RWPE2 (cell line): ENCODE measurements at regions not wholly inside any gene's neighbourhood (a gene's known extent, or its start where the extent isn't known, plus 50 kb on each side); places are given as distances from the start of the nearest gene placed in this dataset.

Experiments
- ATAC-seq: fragments of 200-7000 bp; cut with Tn5 transposase; 3 replicates; pipeline ENCODE4 v1.9.1; 2021; ENCODE audit warnings: low read depth
- DNase-seq: peaks from one replicate; pipeline ENCODE4 v3.0.0-alpha.2; 2020; ENCODE audit warnings: low spot score
- H3K27ac ChIP-seq: fragments of 450-650 bp; 2 replicates; pipeline ENCODE4 v1.5.1; 2017; ENCODE audit warnings: mild to moderate bottlenecking; ENCODE audit not compliant: poor library complexity, severe bottlenecking
- H3K27me3 ChIP-seq: fragments of 250-450 bp; sonication (Bioruptor Pico); 2 replicates; pipeline ENCODE4 v1.5.1; 2021; ENCODE audit warnings: mild to moderate bottlenecking, moderate library complexity; ENCODE audit not compliant: insufficient read depth, poor library complexity, severe bottlenecking
- H3K36me3 ChIP-seq: fragments of 250-450 bp; sonication (Bioruptor Pico); 2 replicates; pipeline ENCODE4 v1.5.1; 2020; ENCODE audit warnings: low read depth, mild to moderate bottlenecking, moderate library complexity
- H3K4me1 ChIP-seq: fragments of 250-450 bp; sonication (Bioruptor Pico); 2 replicates; pipeline ENCODE4 v1.5.1; 2021; ENCODE audit warnings: mild to moderate bottlenecking, moderate library complexity; ENCODE audit not compliant: insufficient read depth, poor library complexity, severe bottlenecking
- H3K4me3 ChIP-seq: fragments of 250-450 bp; sonication (Bioruptor Pico); 2 replicates; pipeline ENCODE4 v1.5.1; 2021; ENCODE audit warnings: mild to moderate bottlenecking, moderate library complexity; ENCODE audit not compliant: severe bottlenecking
- H3K9me3 ChIP-seq: fragments of 250-450 bp; sonication (Bioruptor Pico); 2 replicates; pipeline ENCODE4 v1.5.1; 2021; ENCODE audit warnings: mild to moderate bottlenecking, moderate library complexity; ENCODE audit not compliant: severe bottlenecking
- CTCF ChIP-seq: fragments of 450-650 bp; IDR thresholded peaks from one replicate; pipeline ENCODE4 v1.5.1; 2017; ENCODE audit warnings: mild to moderate bottlenecking, moderate library complexity; ENCODE audit not compliant: poor library complexity, severe bottlenecking

- ATAC-seq = no peak
- H3K36me3 ChIP-seq = no peaks in the 10 kb centered on the region
- TF ChIP-seq CTCF = no peak
Observed at GRCh38 chr16:79366635-79367034, 233.9 kb downstream of the MAF start.

GRCh38 chr16:79365702-79366101 is 234.8 kb downstream of the MAF start:
- Histone ChIP-seq H3K4me3 (no peak overlapping the region), H3K4me1 (peaks cover 2% of the 10 kb centered on the region), H3K27ac (no peak overlapping the region), H3K9me3 (no peaks in the 10 kb centered on the region), H3K36me3 (no peaks in the 10 kb centered on the region), H3K27me3 (no peaks in the 10 kb centered on the region)
- TF ChIP-seq CTCF = no peak
- ATAC-seq = no peak
- DNase-seq = no peak

More at GRCh38 chr16:79366635-79367034, 233.9 kb downstream of the MAF start:
- Histone ChIP-seq H3K9me3 (no peaks in the 10 kb centered on the region), H3K4me3 (no peak overlapping the region), H3K27ac (no peak overlapping the region), H3K27me3 (no peaks in the 10 kb centered on the region), H3K4me1 (peaks cover under 1% of the 10 kb centered on the region)
- no peak for DNase-seq

- TF ChIP-seq CTCF = no peak
- H3K27me3 ChIP-seq = no peaks in the 10 kb centered on the region
- H3K4me1 ChIP-seq = peaks cover 6% of the 10 kb centered on the region
- no peak for ATAC-seq
- no peak for DNase-seq
- H3K4me3 ChIP-seq = no peak overlapping the region
- H3K9me3 ChIP-seq = no peaks in the 10 kb centered on the region
- no peaks in the 10 kb centered on the region for H3K36me3 ChIP-seq
- H3K27ac ChIP-seq = no peak overlapping the region
Observed at GRCh38 chr16:79363484-79363883, 237.1 kb downstream of the MAF start.

- ATAC-seq = no peak
- no peaks in the 10 kb centered on the region for H3K36me3 ChIP-seq
- no peak overlapping the region for H3K4me3 ChIP-seq
- H3K27ac ChIP-seq = no peak overlapping the region
- no peak for TF ChIP-seq CTCF
- no peak for DNase-seq
- peaks cover 6% of the 10 kb centered on the region for H3K4me1 ChIP-seq
- H3K9me3 ChIP-seq = no peaks in the 10 kb centered on the region
- H3K27me3 ChIP-seq = no peaks in the 10 kb centered on the region
Observed at GRCh38 chr16:79363035-79363434, 237.5 kb downstream of the MAF start.

- DNase-seq (no peak), ATAC-seq (no peak; the same call in 2 of the 3 replicates)
- Histone ChIP-seq H3K9me3 (no peaks in the 10 kb centered on the region), H3K27ac (no peak overlapping the region), H3K27me3 (no peaks in the 10 kb centered on the region), H3K4me3 (no peak overlapping the region), H3K36me3 (no peaks in the 10 kb centered on the region), H3K4me1 (peaks cover 6% of the 10 kb centered on the region)
- no peak for TF ChIP-seq CTCF
Observed at GRCh38 chr16:79362300-79362970, 238.1 kb downstream of the MAF start.
